GM19351 (cell line): ENCODE measurements at regions not wholly inside any gene's neighbourhood (a gene's known extent, or its start where the extent isn't known, plus 50 kb on each side); places are given as distances from the start of the nearest gene placed in this dataset.

Experiments
- ATAC-seq: cut with Tn5 transposase; IDR thresholded peaks from one replicate; pipeline ENCODE4 v1.9.1; 2021; ENCODE audit warnings: mild to moderate bottlenecking, moderate library complexity; ENCODE audit not compliant: unreplicated experiment

- no peak for ATAC-seq
These were observed 210.1 kb upstream of the MAF start for GRCh38 chr16:79810449-79811189.

- ATAC-seq: no peak
These were observed 208.8 kb upstream of the MAF start for GRCh38 chr16:79809376-79809775.

GRCh38 chr16:79808731-79809130, 208.2 kb upstream of the MAF start:
- no peak for ATAC-seq

GRCh38 chr16:79806757-79807156, 206.2 kb upstream of the MAF start:
- ATAC-seq: no peak

- no peak for ATAC-seq
These were observed 205.1 kb upstream of the MAF start for GRCh38 chr16:79805621-79806020.

GRCh38 chr16:79801646-79802045, 201.1 kb upstream of the MAF start:
- ATAC-seq: no peak

GRCh38 chr16:79800016-79800608, 199.6 kb upstream of the MAF start:
- peak; percentile 85 for ATAC-seq

- ATAC-seq: no peak
These were observed 198.0 kb upstream of the MAF start for GRCh38 chr16:79798416-79799053.

GRCh38 chr16:79797486-79797885, 196.9 kb upstream of the MAF start:
- ATAC-seq: no peak

- ATAC-seq: no peak
These were observed 195.0 kb upstream of the MAF start for GRCh38 chr16:79795556-79795955.

GRCh38 chr16:79794941-79795340, 194.4 kb upstream of the MAF start:
- no peak for ATAC-seq

- ATAC-seq: no peak
These were observed 192.3 kb upstream of the MAF start for GRCh38 chr16:79792664-79793351.

- no peak for ATAC-seq
These were observed 191.5 kb upstream of the MAF start for GRCh38 chr16:79792076-79792475.

GRCh38 chr16:79790854-79791253, 190.3 kb upstream of the MAF start:
- no peak for ATAC-seq

- no peak for ATAC-seq
These were observed 188.4 kb upstream of the MAF start for GRCh38 chr16:79788949-79789348.

GRCh38 chr16:79786389-79786788, 185.9 kb upstream of the MAF start:
- no peak for ATAC-seq

GRCh38 chr16:79784007-79784406, 183.5 kb upstream of the MAF start:
- ATAC-seq: no peak

- ATAC-seq: no peak
These were observed 177.1 kb upstream of the MAF start for GRCh38 chr16:79777679-79778078.

- ATAC-seq: no peak
These were observed 175.8 kb upstream of the MAF start for GRCh38 chr16:79776243-79776847.

- ATAC-seq: no peak
These were observed 172.2 kb upstream of the MAF start for GRCh38 chr16:79772784-79773183.

GRCh38 chr16:79772048-79772447, 171.5 kb upstream of the MAF start:
- no peak for ATAC-seq
